AG04450 (cell line): ENCODE measurements at regions not wholly inside any gene's neighbourhood (a gene's known extent, or its start where the extent isn't known, plus 50 kb on each side); places are given as distances from the start of the nearest gene placed in this dataset.

ENCODE experiments used
- CTCF ChIA-PET: fragments of 300-600, 350-600 bp; formaldehyde crosslinking; extraction: SDS; loops from one replicate; lab custom pipeline; 2022; ENCODE audit warnings: antibody characterized with exemption, inconsistent platforms; lab: Charles Lee
- POLR2A ChIA-PET: fragments of 350-600 bp; formaldehyde crosslinking; extraction: SDS; loops from one replicate; lab custom pipeline; 2021; ENCODE audit warnings: antibody characterized with exemption, inconsistent platforms; lab: Yijun Ruan, JAX
- DNase-seq: peaks from one replicate; pipeline ENCODE4 v3.0.0-alpha.2; 2011; ENCODE audit warnings: low read depth, low spot score
- H3K27ac ChIP-seq: one replicate; pipeline ENCODE4 v1.5.1; 2012; ENCODE audit warnings: low read depth, low read length, control low read depth
- H3K27me3 ChIP-seq: one replicate; pipeline ENCODE4 v1.6.0; 2012; ENCODE audit warnings: low read length; ENCODE audit not compliant: control insufficient read depth, insufficient read depth
- H3K4me3 ChIP-seq: 2 replicates; pipeline ENCODE4 v1.5.1; 2011; ENCODE audit warnings: mild to moderate bottlenecking, low read depth, low read length, control low read depth
- H3K9me3 ChIP-seq: 2 replicates; pipeline ENCODE4 v1.5.1; 2012; ENCODE audit warnings: low read length; ENCODE audit not compliant: control insufficient read depth, insufficient read depth
- CTCF ChIP-seq: IDR thresholded peaks from 2 replicates; pipeline ENCODE4 v1.5.1; 2011; ENCODE audit warnings: low read depth, low read length, control low read depth, inconsistent platforms

DNA sequence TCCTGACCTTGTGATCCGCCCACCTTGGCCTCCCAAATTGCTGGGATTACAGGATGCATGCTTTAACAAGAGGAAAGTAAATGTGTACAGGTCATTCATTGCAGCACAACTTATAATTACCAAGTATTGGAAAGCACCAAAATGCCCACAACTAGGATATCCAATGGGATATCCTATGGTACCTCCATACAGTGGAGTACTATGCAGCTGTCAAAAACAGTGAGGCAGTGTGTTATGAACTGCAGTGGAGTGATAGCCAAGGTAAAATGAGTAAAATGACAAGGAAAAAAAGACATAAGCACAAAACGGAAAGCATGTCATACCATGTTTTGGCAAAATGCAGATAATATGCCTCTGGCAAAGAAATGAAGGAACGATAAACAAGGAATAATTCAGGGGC, 87.6 kb downstream of the FOXL1 start:
- ChIA-PET CTCF (interaction anchor here (0.8 kb wide), 1 partner anchor 397 kb away, joined by 3 read pairs; no protein-coding TSS in a partner anchor), POLR2A (interaction anchor here (1.5 kb wide), 1 partner anchor 88 kb away, joined by 9 read pairs; the partner anchor contains the start of gene FOXL1)
- H3K4me3 ChIP-seq, result no peak overlapping the region
- DNase-seq, result no peak
- H3K27ac ChIP-seq, result no peak overlapping the region
- H3K27me3 ChIP-seq, result no peaks in the 10 kb centered on the region
- no peak for TF ChIP-seq CTCF
- peaks cover 7% of the 10 kb centered on the region for H3K9me3 ChIP-seq

DNA sequence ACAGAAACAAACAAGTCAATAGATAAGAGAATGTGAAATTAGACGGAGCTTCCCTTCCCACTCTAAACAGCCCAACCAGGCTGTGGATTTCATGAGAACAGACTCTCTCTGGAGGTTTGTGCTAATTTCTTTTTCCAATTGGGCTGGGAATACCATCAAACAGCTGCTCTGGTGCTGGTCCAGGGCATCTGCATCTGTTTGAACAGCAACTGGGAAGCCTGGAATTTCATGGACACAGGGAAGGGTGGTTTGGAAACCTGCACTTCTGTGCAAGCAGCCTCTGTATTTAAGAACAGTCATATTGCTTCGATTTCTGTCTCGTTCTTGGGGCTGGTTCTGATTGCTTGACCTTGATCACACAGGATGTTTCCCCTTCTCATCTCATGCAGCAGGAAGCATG, 88.7 kb downstream of the FOXL1 start:
- ChIA-PET POLR2A (no interaction called here), CTCF (no interaction called here)
- DNase-seq, result no peak
- Histone ChIP-seq H3K27me3 (no peaks in the 10 kb centered on the region), H3K9me3 (peaks cover 7% of the 10 kb centered on the region), H3K4me3 (no peak overlapping the region), H3K27ac (no peak overlapping the region)
- no peak for TF ChIP-seq CTCF

- no peak overlapping the region for H3K4me3 ChIP-seq
- ChIA-PET POLR2A (interaction anchor here (0.8 kb wide), 1 partner anchor 93 kb away, joined by 3 read pairs; no protein-coding TSS in a partner anchor), CTCF (interaction anchor here (1.6 kb wide), 1 partner anchor 394 kb away, joined by 6 read pairs; no protein-coding TSS in a partner anchor)
- no peak overlapping the region for H3K27ac ChIP-seq
- H3K9me3 ChIP-seq, result peaks cover 7% of the 10 kb centered on the region
- DNase-seq, result no peak
- no peaks in the 10 kb centered on the region for H3K27me3 ChIP-seq
- TF ChIP-seq CTCF, result no peak
Observed at GRCh38 chr16:86668136-86668910, 90.0 kb downstream of the FOXL1 start.

DNA sequence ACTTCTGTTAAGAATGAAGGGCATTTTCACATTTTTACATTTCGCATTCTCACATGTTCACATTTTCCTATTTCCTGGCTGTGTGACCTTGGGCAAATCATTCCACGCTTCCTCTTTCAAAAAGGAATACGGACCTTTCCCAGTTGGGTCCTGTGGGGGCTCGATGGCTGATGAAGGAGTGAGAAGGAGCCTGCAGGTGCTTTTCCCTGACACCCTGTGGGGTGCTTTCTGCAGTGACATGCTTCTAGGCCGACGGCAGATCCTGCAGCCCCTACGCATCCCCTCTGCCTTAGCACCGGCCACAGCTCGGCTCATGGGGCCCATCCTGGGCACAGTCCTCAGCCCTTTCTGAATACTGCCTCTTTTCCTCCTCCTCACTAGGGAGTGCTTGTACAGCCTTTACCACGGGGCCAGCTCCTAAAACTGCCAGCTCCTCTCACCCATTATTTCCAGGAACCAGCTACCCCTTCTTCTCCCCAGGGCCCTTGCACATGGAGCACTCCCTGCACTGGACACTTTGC, 91.0 kb downstream of the FOXL1 start:
- DNase-seq, result no peak
- Histone ChIP-seq H3K4me3 (no peak overlapping the region), H3K9me3 (peaks cover 7% of the 10 kb centered on the region), H3K27ac (peak overlapping the region; percentile 65), H3K27me3 (no peaks in the 10 kb centered on the region)
- ChIA-PET POLR2A (interaction anchor here (1.1 to 1.6 kb wide), 3 partner anchors 11 to 93 kb away, joined by 4 to 23 read pairs (median 4); partner anchors contain the start of gene FOXL1), CTCF (no interaction called here)
- no peak for TF ChIP-seq CTCF
